ENCODE measurements at regions not wholly inside any gene's neighbourhood (a gene's known extent, or its start where the extent isn't known, plus 50 kb on each side); places are given as distances from the start of the nearest gene placed in this dataset.

DNA sequence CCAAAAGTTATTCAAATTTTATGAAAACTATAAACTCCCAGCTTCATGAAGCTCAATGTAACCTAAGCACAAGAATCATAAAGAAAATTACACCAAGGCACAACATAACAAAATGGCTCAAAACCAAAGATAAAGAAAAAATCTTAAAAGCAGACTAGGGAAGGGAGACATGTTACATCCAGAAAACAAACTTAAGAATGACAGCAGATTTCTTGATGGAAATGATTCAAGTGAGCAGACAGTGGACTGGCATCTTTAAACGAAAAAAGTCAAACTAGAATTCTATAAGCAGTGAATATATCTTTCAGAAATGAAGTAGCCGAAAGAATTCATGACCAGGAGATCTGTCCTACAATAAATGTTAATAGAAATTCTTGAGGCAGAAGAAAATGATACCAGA is 75.6 kb downstream of the SHANK2 start:
- Histone ChIP-seq H2BK20ac (ENCODE audit: low read length) (no peak overlapping the region), H4K5ac (ENCODE audit: insufficient read length, low read depth, low read length) (no peak overlapping the region), H3K4ac (replicated peaks; ENCODE audit: insufficient read length, low read depth, low read length) (no peak overlapping the region), H2BK15ac (ENCODE audit: low read length) (no peak overlapping the region), H3K4me3 (ENCODE audit: extremely low read depth in 1 of 4, insufficient read depth in 2 of 4, low read depth in 3 of 4, low read length in 4 of 4) (no peak overlapping the region), H3K4me1 (replicated peaks in 1 of 4; ENCODE audit: control insufficient read depth in 3 of 4, insufficient read depth in 4 of 4, low read length in 3 of 4) (peaks cover 2 to 11% (median 7%) of the 10 kb centered on the region in 4 experiments; a peak in 6 of 7 replicates), H3K9ac (replicated peaks in 1 of 4; ENCODE audit: extremely low read depth in 1 of 4, low read depth in 3 of 4, low read length in 3 of 4) (no peak overlapping the region), H2BK5ac (ENCODE audit: low read depth, low read length) (no peak overlapping the region), H3K27ac (ENCODE audit: low read depth, low read length) (no peak overlapping the region), H3K4me2 (ENCODE audit: insufficient read depth in 1 of 2, low read depth in 2 of 2, low read length in 2 of 2) (no peak overlapping the region), H2BK12ac (ENCODE audit: low read depth, low read length) (no peak overlapping the region), H3K79me1 (ENCODE audit: low read depth, low read length) (peaks cover 8% of the 10 kb centered on the region; the same call in 1 of the 2 replicates), H3K14ac (ENCODE audit: insufficient read length) (no peak overlapping the region), H3K79me2 (ENCODE audit: control insufficient read depth in 1 of 2, insufficient read depth in 2 of 2, low read length in 2 of 2) (peaks cover 0 to 77% of the 10 kb centered on the region in 2 experiments; a peak in 2 of 4 replicates), H3K23me2 (ENCODE audit: low read depth, low read length) (no peaks in the 10 kb centered on the region), H4K8ac (ENCODE audit: extremely low read depth, insufficient read depth, low read length) (no peak overlapping the region), H2AFZ (ENCODE audit: low read length) (no peak overlapping the region), H2AK5ac (ENCODE audit: low read depth, low read length) (no peak overlapping the region), H2BK120ac (replicated peaks; ENCODE audit: low read depth, low read length) (no peak overlapping the region), H3K9me3 (ENCODE audit: insufficient read depth in 2 of 2, low read depth in 1 of 2, low read length in 1 of 2) (peaks cover 0 to 11% of the 10 kb centered on the region in 2 experiments; a peak in 2 of 4 replicates), H4K20me1 (replicated peaks in 1 of 2; ENCODE audit: control insufficient read depth in 1 of 2, insufficient read depth in 2 of 2, low read length in 2 of 2) (peaks cover 6 to 11% of the 10 kb centered on the region in 2 experiments), H3K56ac (replicated peaks; ENCODE audit: insufficient read length, low read depth, low read length) (no peak overlapping the region), H4K91ac (replicated peaks; ENCODE audit: insufficient read length, low read length) (no peak overlapping the region), H3K36me3 (ENCODE audit: control insufficient read depth in 2 of 4, insufficient read depth in 4 of 4, low read length in 3 of 4) (no peaks in the 10 kb centered on the region), H3K27me3 (replicated peaks in 1 of 4; ENCODE audit: control insufficient read depth in 3 of 4, extremely low read depth in 1 of 4, insufficient read depth in 3 of 4, low read length in 3 of 4) (no peaks in the 10 kb centered on the region), H3K23ac (ENCODE audit: insufficient read length) (no peak overlapping the region), H3K18ac (ENCODE audit: extremely low read depth, low read length) (no peak overlapping the region)
- ChIA-PET CTCF (ENCODE audit: partially characterized antibody) (interaction anchor here (0.8 kb wide), 1 partner anchor 62 kb away, joined by 3 read pairs; no protein-coding TSS in a partner anchor), POLR2A (ENCODE audit: partially characterized antibody) (interaction anchor here (0.6 kb wide), 1 partner anchor 354 kb away, joined by 4 read pairs; no protein-coding TSS in a partner anchor)
- FAIRE-seq (no peak), DNase-seq (ENCODE audit: low read depth in 1 of 2, low spot score in 2 of 2) (no peak)
- 93% methylated on average over 2 of the region's 2 CpGs; no CpG with 5 or more reads in 1 of the 2 experiments for WGBS, 2 experiments (ENCODE audit: extremely low coverage in 1 of 2, insufficient coverage in 1 of 2, insufficient read length in 1 of 2, insufficient replicate concordance in 2 of 2, low coverage in 1 of 2, low lambda C conversion rate in 2 of 2, missing lambda C conversion rate in 1 of 2)
- no peak for TF ChIP-seq BRCA1 (IDR thresholded peaks at IDR 0.05; ENCODE audit: low read depth, low read length)
- TF ChIP-seq NANOG (IDR thresholded peaks at IDR 0.05; ENCODE audit: insufficient read depth, low read depth, low read length, poor library complexity, severe bottlenecking), result no peak
- TF ChIP-seq SIRT6 (IDR thresholded peaks at IDR 0.05; ENCODE audit: low read length), result no peak
- no peak for TF ChIP-seq POLR2A (IDR thresholded peaks at IDR 0.05; ENCODE audit: control extremely low read depth in 1 of 2, low read depth in 2 of 2, low read length in 2 of 2)
- no peak for TF ChIP-seq SIX5 (IDR thresholded peaks at IDR 0.05; ENCODE audit: low read depth, low read length)
- TF ChIP-seq, protein P1, sequence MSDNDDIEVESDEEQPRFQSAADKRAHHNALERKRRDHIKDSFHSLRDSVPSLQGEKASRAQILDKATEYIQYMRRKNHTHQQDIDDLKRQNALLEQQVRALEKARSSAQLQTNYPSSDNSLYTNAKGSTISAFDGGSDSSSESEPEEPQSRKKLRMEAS (IDR thresholded peaks at IDR 0.05), result no peak
- TF ChIP-seq SUZ12 (IDR thresholded peaks at IDR 0.05; ENCODE audit: low read length), result no peak
- TF ChIP-seq CBX5 (IDR thresholded peaks at IDR 0.05; ENCODE audit: low read depth, low read length), result no peak
- no peak for TF ChIP-seq JUND (IDR thresholded peaks at IDR 0.05; ENCODE audit: low read length)
- TF ChIP-seq GABPA (IDR thresholded peaks at IDR 0.05; ENCODE audit: borderline replicate concordance, insufficient read depth, low read length), result no peak
- TF ChIP-seq CREB1 (IDR thresholded peaks at IDR 0.05), result no peak
- no peak for TF ChIP-seq PHF8 (conservative IDR thresholded peaks at IDR 0.05; ENCODE audit: low read depth, low read length)
- no peak for TF ChIP-seq RFX5 (IDR thresholded peaks at IDR 0.05; ENCODE audit: borderline replicate concordance, low read depth, low read length)

All from H1 (cell line).